ENCODE measurements at regions not wholly inside any gene's neighbourhood (a gene's known extent, or its start where the extent isn't known, plus 50 kb on each side); places are given as distances from the start of the nearest gene placed in this dataset.

GRCh38 chr17:73889439-73889838 is 245.2 kb upstream of the SDK2 start:
- peaks cover 40 to 44% of the 10 kb centered on the region in 2 donors for H3K4me1 Mint-ChIP-seq
- H3K36me3 Mint-ChIP-seq = no peaks in the 10 kb centered on the region
- intact Hi-C loops (cut with micrococcal nuclease) = no loop called here
- H3K4me3 Mint-ChIP-seq = peak overlapping the region; percentile 30
- H3K27me3 Mint-ChIP-seq (ENCODE audit: low read depth in 2 of 2) = peaks cover 0 to 6% of the 10 kb centered on the region in 2 donors
- ATAC-seq (peak in 1 of 3 donors; percentile 33), DNase-seq (no peak)
- Histone ChIP-seq H3K9me3 (ENCODE audit: control insufficient read depth, insufficient read depth, low read length) (no peaks in the 10 kb centered on the region), H3K4me3 (ENCODE audit: low read length) (no peak overlapping the region), H3K36me3 (ENCODE audit: control insufficient read depth, insufficient read depth, low read length) (no peaks in the 10 kb centered on the region), H3K4me1 (ENCODE audit: control insufficient read depth, insufficient read depth, low read length) (peaks cover 16% of the 10 kb centered on the region), H3K27me3 (ENCODE audit: control insufficient read depth, insufficient read depth, low read length) (no peaks in the 10 kb centered on the region), H3K27ac (ENCODE audit: low read length) (no peak overlapping the region)
- H3K9me3 Mint-ChIP-seq = no peaks in the 10 kb centered on the region
- peak overlapping the region in 1 of 2 donors; percentile 18 for H3K27ac Mint-ChIP-seq
- WGBS (ENCODE audit: insufficient coverage) = 56% methylated on average over 2 of the region's 2 CpGs
- no peak for TF ChIP-seq CTCF (IDR thresholded peaks at IDR 0.05)

GRCh38 chr17:73890831-73891405 is 246.7 kb upstream of the SDK2 start:
- no peak for DNase-seq
- no peaks in the 10 kb centered on the region for H3K9me3 Mint-ChIP-seq
- H3K4me1 Mint-ChIP-seq = peaks cover 55 to 58% of the 10 kb centered on the region in 2 donors
- no peaks in the 10 kb centered on the region for H3K27me3 ChIP-seq (ENCODE audit: control insufficient read depth, insufficient read depth, low read length)
- no peaks in the 10 kb centered on the region for H3K36me3 Mint-ChIP-seq
- H3K36me3 ChIP-seq (ENCODE audit: control insufficient read depth, insufficient read depth, low read length) = no peaks in the 10 kb centered on the region
- H3K27me3 Mint-ChIP-seq (ENCODE audit: low read depth in 2 of 2) = peaks cover 0 to 6% of the 10 kb centered on the region in 2 donors
- peaks cover 29% of the 10 kb centered on the region for H3K4me1 ChIP-seq (ENCODE audit: control insufficient read depth, insufficient read depth, low read length)
- no peak overlapping the region for H3K4me3 Mint-ChIP-seq
- WGBS (ENCODE audit: insufficient coverage) = 90% methylated on average over 8 of the region's 8 CpGs
- intact Hi-C loops (cut with micrococcal nuclease) = no loop called here
- no peaks in the 10 kb centered on the region for H3K9me3 ChIP-seq (ENCODE audit: control insufficient read depth, insufficient read depth, low read length)
- no peak overlapping the region for H3K27ac Mint-ChIP-seq
- no peak for ATAC-seq
- no peak overlapping the region for H3K4me3 ChIP-seq (ENCODE audit: low read length)
- no peak for TF ChIP-seq CTCF (IDR thresholded peaks at IDR 0.05)
- H3K27ac ChIP-seq (ENCODE audit: low read length) = no peak overlapping the region

GRCh38 chr17:73895157-73895556 is 250.9 kb upstream of the SDK2 start:
- peak overlapping the region; percentile 22 for H3K4me3 Mint-ChIP-seq
- peak overlapping the region; percentile 27 to 73 for H3K27ac Mint-ChIP-seq
- WGBS (ENCODE audit: insufficient coverage) = 34% methylated on average over 4 of the region's 6 CpGs

More at GRCh38 chr17:73895157-73895556, 250.9 kb upstream of the SDK2 start:
- TF ChIP-seq CTCF (IDR thresholded peaks at IDR 0.05) = no peak
- ATAC-seq (peak; percentile 70 to 92 (median 86)), DNase-seq (no peak)
- H3K4me1 Mint-ChIP-seq = peaks cover 32 to 38% of the 10 kb centered on the region in 2 donors
- no peaks in the 10 kb centered on the region for H3K9me3 ChIP-seq (ENCODE audit: control insufficient read depth, insufficient read depth, low read length)
- H3K9me3 Mint-ChIP-seq = no peaks in the 10 kb centered on the region
- intact Hi-C loops (cut with micrococcal nuclease) = no loop called here
- H3K27me3 ChIP-seq (ENCODE audit: control insufficient read depth, insufficient read depth, low read length) = no peaks in the 10 kb centered on the region
- peaks cover 7 to 8% of the 10 kb centered on the region in 2 donors for H3K27me3 Mint-ChIP-seq (ENCODE audit: low read depth in 2 of 2)
- H3K4me1 ChIP-seq (ENCODE audit: control insufficient read depth, insufficient read depth, low read length) = peaks cover 16% of the 10 kb centered on the region
- H3K36me3 ChIP-seq (ENCODE audit: control insufficient read depth, insufficient read depth, low read length) = no peaks in the 10 kb centered on the region
- no peak overlapping the region for H3K27ac ChIP-seq (ENCODE audit: low read length)
- no peaks in the 10 kb centered on the region for H3K36me3 Mint-ChIP-seq
- H3K4me3 ChIP-seq (ENCODE audit: low read length) = no peak overlapping the region
